Liver (tissue), 7 donors: ENCODE measurements at regions not wholly inside any gene's neighbourhood (a gene's known extent, or its start where the extent isn't known, plus 50 kb on each side); places are given as distances from the start of the nearest gene placed in this dataset.

Experiments used
- DNase-seq: peaks from one replicate; pipeline ENCODE4 v3.0.0-alpha.2; 2017; ENCODE audit warnings: low spot score
- H3K27ac ChIP-seq, 2 donors: one replicate each; pipeline ENCODE4 v1.7.0; 2013; ENCODE audit warnings: inconsistent platforms in 2 of 2, low read length in 2 of 2, control low read depth in 1 of 2, low read depth in 1 of 2, mild to moderate bottlenecking in 1 of 2
- H3K27me3 ChIP-seq, 4 donors: one replicate each; pipeline versions ENCODE4 v1.6.1 to v1.7.0; 2013; ENCODE audit warnings: low read length in 3 of 4, inconsistent platforms in 1 of 4, mild to moderate bottlenecking in 1 of 4, moderate library complexity in 1 of 4; ENCODE audit not compliant: control insufficient read depth in 4 of 4, insufficient read depth in 4 of 4
- H3K36me3 ChIP-seq, 4 donors: one replicate each; pipeline versions ENCODE4 v1.6.1 to v1.7.0; 2013; ENCODE audit warnings: low read length in 3 of 4, mild to moderate bottlenecking in 3 of 4, low read depth in 1 of 4, moderate library complexity in 1 of 4; ENCODE audit not compliant: control insufficient read depth in 4 of 4, insufficient read depth in 3 of 4
- H3K4me1 ChIP-seq, 4 donors: one replicate each; pipeline versions ENCODE4 v1.6.1 to v1.7.0; 2013; ENCODE audit warnings: low read length in 3 of 4, mild to moderate bottlenecking in 3 of 4, moderate library complexity in 1 of 4; ENCODE audit not compliant: control insufficient read depth in 4 of 4, insufficient read depth in 4 of 4
- H3K4me3 ChIP-seq, 3 donors: one replicate each; pipeline versions ENCODE4 v1.6.1 to v1.7.0; 2013; ENCODE audit warnings: low read length in 3 of 3, control low read depth in 1 of 3, low read depth in 1 of 3, mild to moderate bottlenecking in 1 of 3
- H3K9ac ChIP-seq, 2 donors: one replicate each; pipeline ENCODE4 v1.7.0; 2013; ENCODE audit warnings: low read length in 2 of 2, mild to moderate bottlenecking in 2 of 2, moderate library complexity in 2 of 2, control low read depth in 1 of 2, low read depth in 1 of 2
- H3K9me3 ChIP-seq, 4 donors: one replicate each; pipeline versions ENCODE4 v1.6.1 to v1.7.0; 2013; ENCODE audit warnings: low read length in 3 of 4; ENCODE audit not compliant: control insufficient read depth in 4 of 4
- ATF3 ChIP-seq: IDR thresholded peaks from 2 replicates; pipeline ENCODE4 v1.6.1; 2016; ENCODE audit warnings: antibody characterized with exemption
- EGR1 ChIP-seq, 2 donors: IDR thresholded peaks; 2 replicates each; pipeline ENCODE4 v1.6.1; 2016 to 2018; ENCODE audit warnings: antibody characterized with exemption in 2 of 2, low read depth in 2 of 2
- FOXA1 ChIP-seq: IDR thresholded peaks from 2 replicates; pipeline ENCODE4 v1.6.1; 2016; ENCODE audit warnings: antibody characterized with exemption
- FOXA2 ChIP-seq: IDR thresholded peaks from 2 replicates; pipeline ENCODE4 v1.6.1; 2016; ENCODE audit warnings: antibody characterized with exemption
- GABPA ChIP-seq, 2 donors: IDR thresholded peaks in 1 of 2; conservative IDR thresholded peaks in 1 of 2; 2 replicates each; pipeline ENCODE4 v1.6.1; 2016; ENCODE audit warnings: antibody characterized with exemption in 2 of 2, mild to moderate bottlenecking in 1 of 2, moderate library complexity in 1 of 2
- HNF4A ChIP-seq, 2 donors: conservative IDR thresholded peaks; 2 replicates each; pipeline ENCODE4 v1.6.1; 2016; ENCODE audit warnings: antibody characterized with exemption in 2 of 2, mild to moderate bottlenecking in 2 of 2
- HNF4G ChIP-seq: IDR thresholded peaks from 2 replicates; pipeline ENCODE4 v1.6.1; 2016; ENCODE audit warnings: antibody characterized with exemption
- MAX ChIP-seq: IDR thresholded peaks from 2 replicates; pipeline ENCODE4 v1.6.1; 2016; ENCODE audit warnings: antibody characterized with exemption
- NR2F2 ChIP-seq: IDR thresholded peaks from 2 replicates; pipeline ENCODE4 v1.6.1; 2016; ENCODE audit warnings: antibody characterized with exemption
- RAD21 ChIP-seq, 2 donors: IDR thresholded peaks; 2 replicates each; pipeline ENCODE4 v1.6.1; 2016; ENCODE audit warnings: antibody characterized with exemption in 2 of 2, mild to moderate bottlenecking in 2 of 2
- RXRA ChIP-seq, 2 donors: IDR thresholded peaks; 2 replicates each; pipeline ENCODE4 v1.6.1; 2017 to 2018; ENCODE audit warnings: antibody characterized with exemption in 2 of 2, mild to moderate bottlenecking in 1 of 2
- TAF1 ChIP-seq: conservative IDR thresholded peaks from 2 replicates; pipeline ENCODE4 v1.6.1; 2016; ENCODE audit warnings: antibody characterized with exemption, mild to moderate bottlenecking
- YY1 ChIP-seq: IDR thresholded peaks from 2 replicates; pipeline ENCODE4 v1.6.1; 2016; ENCODE audit warnings: antibody characterized with exemption, mild to moderate bottlenecking
- ZBTB33 ChIP-seq: IDR thresholded peaks from 2 replicates; pipeline ENCODE4 v1.6.1; 2016; ENCODE audit warnings: antibody characterized with exemption
- WGBS: extraction: QIAGEN DNeasy Blood & Tissue Kit; methylation state at CpG from one replicate; pipeline ENCODE4 v1.1.7; 2013; 5-methylcytosine and 5-hydroxymethylcytosine counted together
- TF ChIP-seq, protein P1 (sequence below): IDR thresholded peaks from 2 replicates; pipeline ENCODE4 v1.6.1; 2016; ENCODE audit warnings: antibody characterized with exemption, mild to moderate bottlenecking
- donor health status: healthy.
- donor health status: healthy.
- donor health status: healthy.
- donor health status: healthy.

GRCh38 chr4:58602022-58602421 lies 1491.8 kb upstream of the IGFBP7 start:
- no peaks in the 10 kb centered on the region for H3K36me3 ChIP-seq
- H3K27ac ChIP-seq, result no peak overlapping the region
- H3K4me3 ChIP-seq, result no peak overlapping the region
- no peaks in the 10 kb centered on the region for H3K4me1 ChIP-seq
- no peak for TF ChIP-seq ZBTB33
- no peak for TF ChIP-seq YY1
- no peak for TF ChIP-seq RXRA (IDR thresholded peaks at IDR 0.05)
- TF ChIP-seq TAF1, result no peak
- no peak for TF ChIP-seq NR2F2
- TF ChIP-seq, protein P1, sequence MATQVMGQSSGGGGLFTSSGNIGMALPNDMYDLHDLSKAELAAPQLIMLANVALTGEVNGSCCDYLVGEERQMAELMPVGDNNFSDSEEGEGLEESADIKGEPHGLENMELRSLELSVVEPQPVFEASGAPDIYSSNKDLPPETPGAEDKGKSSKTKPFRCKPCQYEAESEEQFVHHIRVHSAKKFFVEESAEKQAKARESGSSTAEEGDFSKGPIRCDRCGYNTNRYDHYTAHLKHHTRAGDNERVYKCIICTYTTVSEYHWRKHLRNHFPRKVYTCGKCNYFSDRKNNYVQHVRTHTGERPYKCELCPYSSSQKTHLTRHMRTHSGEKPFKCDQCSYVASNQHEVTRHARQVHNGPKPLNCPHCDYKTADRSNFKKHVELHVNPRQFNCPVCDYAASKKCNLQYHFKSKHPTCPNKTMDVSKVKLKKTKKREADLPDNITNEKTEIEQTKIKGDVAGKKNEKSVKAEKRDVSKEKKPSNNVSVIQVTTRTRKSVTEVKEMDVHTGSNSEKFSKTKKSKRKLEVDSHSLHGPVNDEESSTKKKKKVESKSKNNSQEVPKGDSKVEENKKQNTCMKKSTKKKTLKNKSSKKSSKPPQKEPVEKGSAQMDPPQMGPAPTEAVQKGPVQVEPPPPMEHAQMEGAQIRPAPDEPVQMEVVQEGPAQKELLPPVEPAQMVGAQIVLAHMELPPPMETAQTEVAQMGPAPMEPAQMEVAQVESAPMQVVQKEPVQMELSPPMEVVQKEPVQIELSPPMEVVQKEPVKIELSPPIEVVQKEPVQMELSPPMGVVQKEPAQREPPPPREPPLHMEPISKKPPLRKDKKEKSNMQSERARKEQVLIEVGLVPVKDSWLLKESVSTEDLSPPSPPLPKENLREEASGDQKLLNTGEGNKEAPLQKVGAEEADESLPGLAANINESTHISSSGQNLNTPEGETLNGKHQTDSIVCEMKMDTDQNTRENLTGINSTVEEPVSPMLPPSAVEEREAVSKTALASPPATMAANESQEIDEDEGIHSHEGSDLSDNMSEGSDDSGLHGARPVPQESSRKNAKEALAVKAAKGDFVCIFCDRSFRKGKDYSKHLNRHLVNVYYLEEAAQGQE, result no peak
- no peaks in the 10 kb centered on the region for H3K9me3 ChIP-seq
- H3K9ac ChIP-seq, result no peak overlapping the region
- 52% methylated on average over 1 of the region's 1 CpG for WGBS
- no peaks in the 10 kb centered on the region for H3K27me3 ChIP-seq
- DNase-seq, result no peak

DNA sequence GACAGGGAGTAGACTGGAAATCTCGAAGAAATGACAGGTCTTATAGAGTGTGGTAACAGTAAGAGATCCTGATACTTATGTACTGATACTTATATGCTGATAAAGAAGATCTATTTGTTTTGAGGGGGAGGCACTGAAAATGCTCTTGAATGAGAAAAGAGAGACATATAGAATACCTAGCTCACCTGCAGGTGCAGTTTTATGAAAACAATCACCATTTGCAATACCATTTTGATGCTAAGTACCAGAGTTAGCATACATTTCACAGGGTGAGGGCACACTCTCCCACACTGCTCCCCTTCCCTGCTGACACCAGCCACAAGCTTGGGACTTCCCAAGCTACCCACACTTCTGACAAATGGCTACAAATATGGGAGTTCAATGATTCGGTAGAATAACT lies 1490.1 kb upstream of the IGFBP7 start:
- no peak for DNase-seq
- no peaks in the 10 kb centered on the region for H3K27me3 ChIP-seq
- no peak for TF ChIP-seq ATF3
- TF ChIP-seq, protein P1, result no peak
- no peaks in the 10 kb centered on the region for H3K4me1 ChIP-seq
- 68% methylated on average over 2 of the region's 2 CpGs for whole genome bisulfite sequencing
- no peak overlapping the region for H3K4me3 ChIP-seq
- no peaks in the 10 kb centered on the region for H3K9me3 ChIP-seq
- H3K36me3 ChIP-seq, result no peaks in the 10 kb centered on the region
- no peak overlapping the region for H3K27ac ChIP-seq
- no peak overlapping the region for H3K9ac ChIP-seq

DNA sequence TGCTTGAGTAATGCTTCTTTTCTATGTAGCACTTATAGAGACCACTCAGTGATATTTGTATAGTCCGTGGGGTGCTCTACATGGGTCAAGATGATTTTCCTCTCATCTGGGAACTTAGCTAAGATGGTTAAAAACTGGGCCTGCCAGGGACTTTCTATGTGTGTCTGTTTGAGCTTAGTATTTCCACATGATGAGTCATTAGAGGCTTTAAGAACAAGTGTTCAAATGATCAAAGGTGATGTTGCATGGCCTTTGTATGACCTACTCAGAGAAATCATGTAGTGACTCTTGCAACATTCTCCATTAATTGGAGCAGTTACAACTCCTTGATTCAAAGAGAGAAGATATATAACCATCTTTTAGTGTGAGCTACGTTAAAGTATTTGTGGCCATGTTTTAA lies 1480.5 kb upstream of the IGFBP7 start:
- H3K4me3 ChIP-seq, result no peak overlapping the region
- TF ChIP-seq FOXA1, result no peak
- TF ChIP-seq FOXA2, result no peak
- TF ChIP-seq HNF4A (conservative IDR thresholded peaks at IDR 0.05), result no peak
- TF ChIP-seq MAX, result no peak
- no peak for TF ChIP-seq YY1
- no peak for TF ChIP-seq HNF4G
- no peak for TF ChIP-seq ATF3
- no peak for TF ChIP-seq TAF1
- TF ChIP-seq RXRA (IDR thresholded peaks at IDR 0.05), result no peak
- TF ChIP-seq RAD21 (IDR thresholded peaks at IDR 0.05), result no peak
- no peak for TF ChIP-seq GABPA (IDR thresholded peaks at IDR 0.05 in 1 of 2, conservative IDR thresholded peaks at IDR 0.05 in 1 of 2)
- TF ChIP-seq EGR1 (IDR thresholded peaks at IDR 0.05; ENCODE audit: low read depth in 2 of 2), result no peak
- TF ChIP-seq ZBTB33, result no peak

More for the DNA sequence above, 1480.5 kb upstream of the IGFBP7 start:
- Histone ChIP-seq H3K27me3 (no peaks in the 10 kb centered on the region), H3K36me3 (no peaks in the 10 kb centered on the region), H3K27ac (no peak overlapping the region), H3K4me1 (no peaks in the 10 kb centered on the region), H3K9me3 (no peaks in the 10 kb centered on the region), H3K9ac (no peak overlapping the region)
- DNase-seq, result no peak
- WGBS, result 61% methylated on average over 2 of the region's 2 CpGs
